A172 (cell line): ENCODE measurements at regions not wholly inside any gene's neighbourhood (a gene's known extent, or its start where the extent isn't known, plus 50 kb on each side); places are given as distances from the start of the nearest gene placed in this dataset.

Experiments used
- DNase-seq: peaks from one replicate; pipeline ENCODE4 v3.0.0-alpha.2; 2015; ENCODE audit warnings: low spot score

DNA sequence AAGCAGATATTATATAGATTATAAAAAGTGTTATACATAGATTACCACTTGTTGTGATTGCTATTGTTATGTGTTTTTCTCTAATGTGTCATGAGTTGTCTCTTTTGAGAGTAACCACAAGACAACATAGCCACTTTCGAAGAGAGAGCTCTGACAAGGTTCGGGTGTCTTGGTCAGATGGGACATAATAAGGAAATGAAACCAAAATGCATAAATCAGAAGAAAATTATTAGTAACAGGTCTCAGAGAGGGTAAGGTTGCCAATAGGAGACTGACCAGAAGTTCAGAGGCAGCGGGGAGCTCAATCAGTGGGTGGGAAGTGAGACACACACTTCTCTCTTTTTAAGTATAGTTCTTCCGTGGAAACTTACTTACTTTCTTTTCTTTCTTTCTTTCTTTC is 639.2 kb upstream of the POT1 start:
- no peak for DNase-seq

DNA sequence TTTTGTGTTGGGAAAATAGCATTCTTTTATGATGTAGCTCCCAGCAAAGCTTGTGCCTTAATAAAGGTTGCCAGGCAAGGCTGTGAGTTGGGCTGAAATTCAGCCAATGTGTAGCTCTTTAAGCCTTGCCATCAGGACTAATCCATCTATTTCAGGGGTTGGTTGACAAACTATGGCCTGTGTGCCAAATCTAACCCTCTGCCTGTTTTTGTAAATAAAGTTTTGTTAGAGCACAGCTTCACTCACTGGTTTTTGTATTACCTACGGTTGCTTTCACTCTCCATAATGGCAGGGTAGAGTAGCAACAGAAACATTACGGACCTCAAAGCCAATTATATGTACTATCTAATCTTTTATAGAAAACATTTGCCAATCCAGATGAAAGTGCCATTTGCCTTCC is 638.1 kb upstream of the POT1 start:
- DNase-seq, result no peak

DNA sequence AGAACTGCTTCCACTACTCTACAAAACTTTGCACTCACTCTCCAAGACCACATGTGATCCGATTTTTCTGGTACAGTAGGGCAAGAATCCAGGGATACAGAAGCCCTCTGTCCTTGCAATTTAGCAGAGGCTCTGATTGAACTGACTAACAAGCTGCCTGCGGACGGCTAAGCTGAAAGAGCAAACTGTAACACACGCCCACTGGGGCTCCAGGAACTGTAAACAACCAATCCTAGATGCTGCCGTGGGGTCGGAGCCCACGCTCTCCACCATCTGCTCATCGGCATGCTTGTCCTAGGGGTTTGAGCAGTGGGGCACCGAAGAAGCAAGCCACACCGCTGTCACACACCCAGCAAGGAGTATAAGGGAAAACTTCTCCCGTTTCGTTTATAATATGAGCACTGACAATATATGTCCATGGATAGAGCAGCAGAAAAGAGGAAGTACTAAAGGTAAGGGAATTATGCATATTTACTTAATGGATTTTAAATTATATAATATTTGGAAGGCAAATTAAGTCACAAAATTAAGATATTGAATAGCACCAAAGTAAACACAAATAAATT is 634.4 kb upstream of the POT1 start:
- peak; percentile 19 for DNase-seq

DNA sequence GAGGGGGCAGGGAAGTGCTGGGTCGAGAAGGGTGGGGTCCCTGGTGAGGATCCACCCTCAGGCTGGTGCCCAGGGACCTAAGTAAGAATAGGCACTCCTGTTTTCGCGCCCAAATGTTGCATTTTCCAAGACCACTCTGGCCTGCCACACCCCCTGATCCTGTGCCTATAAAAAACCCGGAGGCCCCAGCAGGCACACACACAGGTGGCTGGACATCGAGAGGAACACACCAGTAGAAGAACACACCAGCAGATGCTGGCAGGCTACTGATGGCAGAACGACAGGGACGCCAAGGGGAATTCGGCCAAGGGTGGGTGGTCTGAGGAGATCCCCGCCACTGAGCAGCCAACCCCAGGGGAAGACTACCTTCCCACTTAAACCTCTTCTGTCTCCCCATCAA is 633.9 kb upstream of the POT1 start:
- DNase-seq, result no peak

GRCh38 chr7:125561006-125561405 is 631.4 kb upstream of the POT1 start:
- no peak for DNase-seq

DNA sequence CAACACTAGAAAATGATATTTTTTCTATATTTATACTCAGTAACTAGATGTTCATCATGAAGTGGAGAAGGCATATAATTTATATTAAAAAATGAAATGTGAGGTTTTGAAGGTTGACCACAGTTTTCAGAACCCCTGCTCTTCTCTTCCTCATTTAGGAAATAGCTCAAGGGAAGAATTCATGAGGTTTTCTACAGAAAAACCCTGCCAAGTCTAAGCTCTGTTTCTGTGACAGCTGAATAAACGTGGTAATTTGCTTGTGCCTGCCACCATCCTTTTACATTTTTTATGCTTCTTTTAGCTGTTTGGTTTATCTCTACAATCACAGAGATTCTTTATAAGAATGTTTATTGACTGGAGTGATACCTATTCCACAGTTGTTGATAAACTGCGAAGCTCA is 630.3 kb upstream of the POT1 start:
- DNase-seq, result no peak

GRCh38 chr7:125555916-125556315 is 626.3 kb upstream of the POT1 start:
- no peak for DNase-seq

DNA sequence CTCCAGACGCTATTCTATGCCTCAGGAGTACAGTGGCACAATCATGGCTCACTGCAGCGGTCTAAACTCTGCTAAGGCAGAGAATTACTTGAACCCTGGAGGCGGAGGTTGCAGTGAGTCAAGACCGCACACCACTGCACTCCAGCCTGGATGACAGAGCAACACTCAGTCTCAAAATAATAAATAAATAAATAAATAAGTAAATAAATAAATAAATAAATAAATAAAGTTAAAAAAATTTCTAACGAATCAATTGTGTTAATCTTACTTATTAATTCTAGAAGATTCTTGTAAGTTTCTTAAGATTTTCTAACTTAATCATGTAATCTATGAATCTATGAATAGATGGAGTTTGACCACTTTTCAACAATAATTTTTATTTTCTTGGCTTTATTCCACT is 621.4 kb upstream of the POT1 start:
- no peak for DNase-seq

- DNase-seq, result no peak
Measured at GRCh38 chr7:125547505-125547904, 617.9 kb upstream of the POT1 start.

DNA sequence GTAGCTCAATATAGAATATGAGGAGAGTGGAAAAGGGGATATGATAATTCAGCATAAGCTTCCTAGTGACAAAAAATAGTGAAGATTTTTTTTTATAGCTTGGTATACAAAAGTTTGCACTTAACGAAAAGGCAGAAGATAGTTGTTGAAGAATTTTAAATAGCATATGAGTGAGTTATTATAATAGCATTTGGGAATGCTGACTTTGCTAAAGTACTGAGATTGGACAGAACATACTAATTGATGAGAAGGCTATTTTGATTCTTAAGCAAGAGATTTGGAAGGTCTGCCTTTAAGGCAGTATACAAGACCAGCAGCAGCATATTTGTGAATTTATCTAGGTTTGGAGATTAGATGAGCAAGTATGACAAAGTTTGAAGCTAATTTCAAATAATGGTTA is 600.9 kb upstream of the POT1 start:
- no peak for DNase-seq

GRCh38 chr7:125529249-125529648 is 599.6 kb upstream of the POT1 start:
- DNase-seq, result no peak

- DNase-seq, result no peak
Measured at GRCh38 chr7:125526958-125527357, 597.3 kb upstream of the POT1 start.

GRCh38 chr7:125526092-125526491 is 596.5 kb upstream of the POT1 start:
- no peak for DNase-seq

DNA sequence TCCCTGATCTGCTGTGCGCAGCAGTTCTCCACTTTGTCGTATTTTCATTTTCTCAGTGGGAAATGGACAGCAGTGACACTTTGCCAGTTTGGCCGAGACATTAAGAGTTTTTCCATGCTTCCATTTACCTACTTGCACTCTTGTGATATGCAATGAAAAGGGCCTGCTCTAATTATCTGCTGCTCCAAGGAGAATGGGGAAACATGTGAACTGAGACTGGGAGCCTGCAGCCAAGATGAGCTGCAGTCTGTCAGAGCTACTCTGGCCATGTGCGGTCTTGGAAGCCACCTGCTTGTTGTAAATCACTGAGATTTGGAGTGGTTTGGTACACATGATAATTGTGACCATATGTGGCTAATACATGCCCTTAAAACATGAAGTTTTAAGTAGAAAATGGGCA is 586.6 kb upstream of the POT1 start:
- no peak for DNase-seq

GRCh38 chr7:125512373-125512772 is 582.7 kb upstream of the POT1 start:
- no peak for DNase-seq

DNA sequence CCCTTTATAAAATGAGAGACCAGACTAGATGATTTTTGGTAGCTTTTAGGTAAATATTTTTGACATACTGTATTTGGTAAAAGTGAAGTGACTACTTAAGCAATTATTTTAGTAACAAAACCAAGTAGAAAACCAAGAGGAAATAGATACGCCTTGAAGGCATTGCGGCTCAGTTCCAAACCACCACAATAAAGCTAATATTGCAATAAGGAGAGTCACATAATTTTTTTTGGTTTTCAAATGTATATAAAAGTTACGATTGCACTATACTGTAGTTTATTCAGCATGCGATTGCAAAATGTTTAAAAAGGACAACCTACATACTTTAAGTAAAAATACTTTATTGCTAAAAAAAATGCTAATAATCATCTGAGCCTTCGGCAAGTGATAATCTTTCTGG is 581.7 kb upstream of the POT1 start:
- DNase-seq, result no peak

GRCh38 chr7:125506331-125506730 is 576.7 kb upstream of the POT1 start:
- DNase-seq, result no peak

DNA sequence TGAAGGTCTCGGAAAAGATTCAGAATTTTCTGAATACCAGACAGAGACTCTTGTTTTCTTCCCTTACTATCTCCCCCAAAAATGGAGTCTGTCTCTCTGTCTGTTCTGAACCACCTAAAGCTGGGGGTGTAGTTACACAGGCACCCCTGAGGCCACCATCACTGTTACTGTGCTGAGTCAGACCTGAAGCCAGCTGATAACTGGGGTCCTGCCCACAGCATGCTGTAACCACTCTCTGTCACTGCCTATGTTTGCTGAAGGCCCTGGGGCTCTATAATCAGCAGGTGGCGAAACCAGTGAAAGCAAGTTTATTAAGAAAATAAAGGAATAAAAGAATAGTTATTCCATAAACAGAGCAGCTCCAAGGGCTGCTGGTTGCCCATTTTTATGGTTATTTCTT is 575.2 kb upstream of the POT1 start:
- no peak for DNase-seq

DNA sequence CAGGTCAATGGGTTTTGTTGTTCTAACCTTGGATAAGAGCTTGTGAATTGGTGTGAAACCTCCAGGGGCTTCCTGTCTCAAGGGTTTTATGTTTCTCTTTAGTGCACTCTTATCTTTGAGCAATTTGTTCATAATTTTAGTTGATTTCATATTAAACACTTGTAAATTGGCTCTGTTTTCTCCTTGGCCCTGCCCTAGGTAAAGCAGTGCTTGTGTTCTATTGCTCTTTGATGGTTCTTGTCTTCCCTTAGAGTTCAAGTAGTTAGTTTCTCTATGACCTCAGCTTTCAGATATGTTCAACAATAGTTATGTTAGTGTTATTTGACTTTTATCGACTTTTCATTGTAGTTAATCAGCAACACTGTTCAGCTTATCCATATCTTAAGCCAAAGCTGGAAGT is 566.4 kb upstream of the POT1 start:
- DNase-seq, result no peak

DNA sequence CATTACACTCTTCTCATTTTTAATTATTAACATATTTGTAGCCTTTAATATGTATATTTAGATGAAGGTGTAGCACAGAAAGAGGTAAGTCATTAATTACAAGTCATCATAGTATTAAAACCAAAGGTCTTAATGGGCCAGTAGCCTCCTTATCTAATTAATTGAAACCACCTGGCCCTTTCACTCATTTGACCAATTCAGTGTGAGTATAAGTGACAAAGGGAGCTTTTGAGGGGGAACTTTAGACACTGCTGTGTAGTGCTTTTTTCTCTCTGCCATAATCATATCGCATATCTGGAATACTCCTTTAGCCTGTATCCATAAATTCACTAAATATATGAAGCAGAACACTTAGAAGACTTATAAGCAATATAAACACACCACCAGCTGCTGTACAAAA is 562.9 kb upstream of the POT1 start:
- DNase-seq, result no peak

DNA sequence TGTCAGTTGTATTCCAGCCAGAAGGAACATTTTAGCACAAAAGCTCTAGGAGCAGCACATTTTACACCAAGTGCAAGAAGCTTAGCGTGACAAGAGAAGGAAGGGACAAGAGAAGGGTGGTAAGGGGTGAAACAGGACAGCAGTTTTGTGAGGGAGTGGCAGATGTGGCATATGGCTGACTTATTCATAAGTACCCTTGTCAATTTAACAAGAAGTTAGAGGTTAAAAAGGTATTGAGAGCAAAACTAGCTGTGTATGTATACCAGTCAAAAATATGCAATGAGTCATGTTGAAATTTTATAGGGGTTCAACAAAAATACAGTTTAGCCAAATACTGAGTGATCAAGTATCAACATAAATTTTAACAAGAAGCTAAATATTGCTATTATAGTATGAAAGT is 561.5 kb upstream of the POT1 start:
- no peak for DNase-seq

DNA sequence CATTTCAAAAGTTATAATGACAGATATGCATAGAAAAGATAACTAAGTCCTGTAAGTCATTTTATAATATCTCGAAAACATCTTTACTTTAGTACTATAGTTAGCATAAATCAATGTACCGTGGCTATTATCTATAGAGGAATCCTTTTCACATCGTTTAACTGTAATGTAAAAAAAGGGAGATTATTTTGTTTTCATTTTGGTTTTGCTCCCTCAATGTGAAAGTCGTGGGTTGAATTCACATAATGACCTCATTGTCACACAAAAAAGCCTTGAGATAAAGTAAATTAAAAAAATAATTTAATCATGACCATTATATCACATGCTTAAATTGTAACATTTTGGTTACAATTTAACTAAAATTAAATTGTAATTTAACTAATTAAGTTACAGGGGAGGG is 560.5 kb upstream of the POT1 start:
- no peak for DNase-seq

DNA sequence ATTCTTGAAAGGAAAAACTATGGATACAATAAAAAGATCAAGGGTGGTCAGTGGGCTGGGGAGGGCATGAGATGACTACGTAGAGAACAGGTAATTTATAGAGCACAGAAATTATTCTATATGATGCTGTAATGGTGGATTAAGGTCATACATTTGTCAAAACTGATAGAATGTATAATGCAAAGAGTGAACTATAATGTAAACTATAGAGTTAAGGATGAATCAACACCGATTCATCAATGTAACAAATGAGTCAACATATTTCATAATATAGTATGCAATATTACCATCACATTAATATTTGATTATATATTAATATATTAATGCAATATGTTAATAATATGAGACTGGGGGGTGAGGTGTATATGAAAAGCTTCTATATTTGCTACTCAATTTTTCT is 555.6 kb upstream of the POT1 start:
- no peak for DNase-seq

GRCh38 chr7:125484755-125485154 is 555.1 kb upstream of the POT1 start:
- no peak for DNase-seq

- DNase-seq, result no peak
Measured at GRCh38 chr7:125481323-125481722, 551.7 kb upstream of the POT1 start.
